BJ (cell line): ENCODE measurements at regions not wholly inside any gene's neighbourhood (a gene's known extent, or its start where the extent isn't known, plus 50 kb on each side); places are given as distances from the start of the nearest gene placed in this dataset.

ENCODE experiments used
- CTCF ChIA-PET: fragments of 350-600 bp; formaldehyde crosslinking; extraction: SDS; loops from one replicate; lab custom pipeline; 2021; ENCODE audit warnings: antibody characterized with exemption, inconsistent platforms; lab: Yijun Ruan, JAX
- POLR2A ChIA-PET: fragments of 300-600 bp; sonication (Branson Sonifier 250); formaldehyde crosslinking; extraction: SDS; loops from one replicate; lab custom pipeline; 2021; ENCODE audit warnings: antibody characterized with exemption; lab: Charles Lee
- DNase-seq: peaks from one replicate; pipeline ENCODE4 v3.0.0-alpha.2; 2011; ENCODE audit warnings: low read depth
- H3K27me3 ChIP-seq: 2 replicates; pipeline ENCODE4 v1.6.0; 2011; ENCODE audit warnings: low read length; ENCODE audit not compliant: control insufficient read depth, insufficient read depth
- H3K36me3 ChIP-seq: 2 replicates; pipeline ENCODE4 v1.5.1; 2011; ENCODE audit warnings: low read length; ENCODE audit not compliant: control insufficient read depth, insufficient read depth
- H3K4me3 ChIP-seq: 2 replicates; pipeline ENCODE4 v1.5.1; 2011; ENCODE audit warnings: low read depth, mild to moderate bottlenecking, control low read depth, low read length
- CTCF ChIP-seq: IDR thresholded peaks from 2 replicates; pipeline ENCODE4 v1.5.1; 2011; ENCODE audit warnings: low read depth, mild to moderate bottlenecking, control low read depth, inconsistent platforms, low read length, moderate library complexity; ENCODE audit not compliant: insufficient read depth

- no peak for TF ChIP-seq CTCF
- CTCF ChIA-PET: interaction anchor here (0.6 to 2.8 kb wide), 3 partner anchors 8 to 368 kb away, joined by 3 to 16 read pairs (median 4); no protein-coding TSS in a partner anchor
- POLR2A ChIA-PET: no interaction called here
- no peak overlapping the region for H3K4me3 ChIP-seq
- no peak for DNase-seq
- H3K27me3 ChIP-seq: no peaks in the 10 kb centered on the region
- peaks cover 37% of the 10 kb centered on the region for H3K36me3 ChIP-seq
These were observed 101.9 kb downstream of the RFLNA start for GRCh38 chr12:124396544-124397398.

- CTCF ChIA-PET: interaction anchor here (0.6 to 1.5 kb wide), 2 partner anchors 13 to 369 kb away, joined by 3 to 4 read pairs; no protein-coding TSS in a partner anchor
These were observed 101.1 kb downstream of the RFLNA start for GRCh38 chr12:124395986-124396385.

GRCh38 chr12:124395284-124395752 is 100.4 kb downstream of the RFLNA start:
- peaks cover 28% of the 10 kb centered on the region for H3K36me3 ChIP-seq
- POLR2A ChIA-PET: no interaction called here

More at GRCh38 chr12:124395986-124396385, 101.1 kb downstream of the RFLNA start:
- no peak overlapping the region for H3K4me3 ChIP-seq
- POLR2A ChIA-PET: no interaction called here
- no peaks in the 10 kb centered on the region for H3K27me3 ChIP-seq
- TF ChIP-seq CTCF: no peak
- H3K36me3 ChIP-seq: peaks cover 32% of the 10 kb centered on the region
- no peak for DNase-seq

GRCh38 chr12:124394462-124395128 is 99.7 kb downstream of the RFLNA start:
- Histone ChIP-seq H3K27me3 (no peaks in the 10 kb centered on the region), H3K4me3 (no peak overlapping the region), H3K36me3 (peaks cover 23% of the 10 kb centered on the region)
- POLR2A ChIA-PET: no interaction called here
- TF ChIP-seq CTCF: no peak
- DNase-seq: no peak
- CTCF ChIA-PET: no interaction called here

More at GRCh38 chr12:124395284-124395752, 100.4 kb downstream of the RFLNA start:
- H3K27me3 ChIP-seq: no peaks in the 10 kb centered on the region
- H3K4me3 ChIP-seq: no peak overlapping the region
- TF ChIP-seq CTCF: no peak
- no peak for DNase-seq
- CTCF ChIA-PET: interaction anchor here (1.5 kb wide), 1 partner anchor 14 kb away, joined by 4 read pairs; no protein-coding TSS in a partner anchor

GRCh38 chr12:124393831-124394230 is 98.9 kb downstream of the RFLNA start:
- Histone ChIP-seq H3K27me3 (no peaks in the 10 kb centered on the region), H3K4me3 (no peak overlapping the region), H3K36me3 (peaks cover 18% of the 10 kb centered on the region)
- POLR2A ChIA-PET: interaction anchor here (1.2 kb wide), 1 partner anchor 371 kb away, joined by 3 read pairs; no protein-coding TSS in a partner anchor
- DNase-seq: no peak
- CTCF ChIA-PET: interaction anchor here (1.4 kb wide), 1 partner anchor 9 kb away, joined by 3 read pairs; no protein-coding TSS in a partner anchor
- TF ChIP-seq CTCF: no peak
